Suprapubic skin (tissue), 4 donors: ENCODE measurements at regions not wholly inside any gene's neighbourhood (a gene's known extent, or its start where the extent isn't known, plus 50 kb on each side); places are given as distances from the start of the nearest gene placed in this dataset.
"Not testable (repeated sequence)": the region's sequence is repeated elsewhere in the genome, so short reads cannot be mapped to it uniquely, and the experiment has no call there.

ENCODE experiments used
- DNase-seq, 2 donors: peaks; one replicate each; pipeline ENCODE4 v3.0.0-alpha.2; 2019; ENCODE audit warnings: low spot score in 2 of 2
- H3K27ac ChIP-seq: fragments of 200-600 bp; sonication (generic); one replicate; pipeline ENCODE4 v1.5.1; 2019
- H3K27me3 ChIP-seq: fragments of 200-600 bp; sonication (generic); one replicate; pipeline ENCODE4 v1.5.1; 2019
- H3K36me3 ChIP-seq: fragments of 200-600 bp; sonication (generic); one replicate; pipeline ENCODE4 v1.5.1; 2019
- H3K4me1 ChIP-seq: fragments of 200-600 bp; sonication (generic); one replicate; pipeline ENCODE4 v1.5.1; 2019
- H3K4me3 ChIP-seq: fragments of 200-600 bp; sonication (generic); one replicate; pipeline ENCODE4 v1.5.1; 2019; ENCODE audit warnings: mild to moderate bottlenecking
- H3K9me3 ChIP-seq: fragments of 200-600 bp; sonication (generic); one replicate; pipeline ENCODE4 v1.5.1; 2019
- CTCF ChIP-seq, 2 donors: fragments of 200-600 bp in 1 of 2; fragments of 450-650 bp in 1 of 2; sonication (generic) in 1 of 2; IDR thresholded peaks; one replicate each; pipeline ENCODE4 v1.5.1; 2016 to 2019; ENCODE audit warnings: antibody characterized with exemption in 2 of 2, mild to moderate bottlenecking in 1 of 2, moderate library complexity in 1 of 2
- EP300 ChIP-seq: sonication (generic); formaldehyde crosslinking; IDR thresholded peaks from one replicate; pipeline ENCODE4 v1.6.1; 2017; ENCODE audit warnings: antibody characterized with exemption
- POLR2A ChIP-seq, 2 donors: fragments of 450-650 bp; IDR thresholded peaks; one replicate each; pipeline ENCODE4 v1.6.1; 2017; ENCODE audit warnings: antibody characterized with exemption in 2 of 2, mild to moderate bottlenecking in 2 of 2, moderate library complexity in 2 of 2
- POLR2AphosphoS5 ChIP-seq, 3 donors: sonication (generic); formaldehyde crosslinking; IDR thresholded peaks; one replicate each; pipeline ENCODE4 v1.6.1; 2017; ENCODE audit warnings: antibody characterized with exemption in 3 of 3
- WGBS: methylation state at CpG from one replicate; pipeline ENCODE4 v1.1.5; 2018; 5-methylcytosine and 5-hydroxymethylcytosine counted together

- H3K9me3 ChIP-seq = no peaks in the 10 kb centered on the region
- no peaks in the 10 kb centered on the region for H3K27me3 ChIP-seq
- H3K36me3 ChIP-seq = no peaks in the 10 kb centered on the region
- DNase-seq = no peak
- H3K27ac ChIP-seq = no peak overlapping the region
- TF ChIP-seq CTCF (IDR thresholded peaks at IDR 0.05) = no peak
- no peak for TF ChIP-seq POLR2A (IDR thresholded peaks at IDR 0.05)
- TF ChIP-seq POLR2AphosphoS5 (IDR thresholded peaks at IDR 0.05) = no peak
- no peak for TF ChIP-seq EP300
- H3K4me3 ChIP-seq = no peak overlapping the region
- WGBS = 91% methylated on average over 12 of the region's 13 CpGs
- peaks cover 4% of the 10 kb centered on the region for H3K4me1 ChIP-seq
Observed at GRCh38 chr3:127085576-127085975, 102.7 kb downstream of the PLXNA1 start.

- H3K36me3 ChIP-seq, DNase-seq, H3K9me3 ChIP-seq, H3K4me1 ChIP-seq, H3K4me3 ChIP-seq, H3K27me3 ChIP-seq, H3K27ac ChIP-seq: not testable (repeated sequence)
- 89% methylated on average over 13 of the region's 13 CpGs for WGBS
Observed at GRCh38 chr3:127086591-127086990, 103.7 kb downstream of the PLXNA1 start.

GRCh38 chr3:127087441-127087840 lies 104.5 kb downstream of the PLXNA1 start:
- Histone ChIP-seq H3K27me3 (no peaks in the 10 kb centered on the region), H3K9me3 (no peaks in the 10 kb centered on the region), H3K27ac (no peak overlapping the region), H3K4me1 (peaks cover 4% of the 10 kb centered on the region), H3K4me3 (no peak overlapping the region), H3K36me3 (no peaks in the 10 kb centered on the region)
- 97% methylated on average over 6 of the region's 9 CpGs for WGBS
- no peak for TF ChIP-seq POLR2AphosphoS5 (IDR thresholded peaks at IDR 0.05)
- DNase-seq = no peak

- Histone ChIP-seq H3K4me3 (no peak overlapping the region), H3K4me1 (peaks cover 4% of the 10 kb centered on the region), H3K9me3 (no peaks in the 10 kb centered on the region), H3K27ac (no peak overlapping the region), H3K36me3 (no peaks in the 10 kb centered on the region), H3K27me3 (no peaks in the 10 kb centered on the region)
- no peak for DNase-seq
- WGBS = 86% methylated on average over 17 of the region's 20 CpGs
- TF ChIP-seq CTCF (IDR thresholded peaks at IDR 0.05) (no peak), POLR2AphosphoS5 (IDR thresholded peaks at IDR 0.05) (no peak), POLR2A (IDR thresholded peaks at IDR 0.05) (no peak), EP300 (no peak)
Observed at GRCh38 chr3:127088511-127089351, 104.2 kb upstream of the PRR23E start.

GRCh38 chr3:127089486-127090145 lies 103.3 kb upstream of the PRR23E start:
- WGBS = 81% methylated on average over 7 of the region's 7 CpGs
- H3K27ac ChIP-seq = no peak overlapping the region
- no peak overlapping the region for H3K4me3 ChIP-seq
- H3K27me3 ChIP-seq = no peaks in the 10 kb centered on the region
- TF ChIP-seq CTCF (IDR thresholded peaks at IDR 0.05) = no peak
- TF ChIP-seq POLR2AphosphoS5 (IDR thresholded peaks at IDR 0.05) = no peak
- no peak for TF ChIP-seq EP300
- TF ChIP-seq POLR2A (IDR thresholded peaks at IDR 0.05) = no peak
- H3K9me3 ChIP-seq = no peaks in the 10 kb centered on the region
- H3K4me1 ChIP-seq = peaks cover 4% of the 10 kb centered on the region
- no peaks in the 10 kb centered on the region for H3K36me3 ChIP-seq
- DNase-seq = no peak

GRCh38 chr3:127090218-127091160 lies 102.4 kb upstream of the PRR23E start:
- Histone ChIP-seq H3K27ac (no peak overlapping the region), H3K27me3 (no peaks in the 10 kb centered on the region), H3K4me1 (peaks cover 4% of the 10 kb centered on the region), H3K36me3 (no peaks in the 10 kb centered on the region), H3K9me3 (no peaks in the 10 kb centered on the region), H3K4me3 (no peak overlapping the region)
- TF ChIP-seq POLR2A (IDR thresholded peaks at IDR 0.05) (no peak), CTCF (IDR thresholded peaks at IDR 0.05) (no peak), EP300 (no peak), POLR2AphosphoS5 (IDR thresholded peaks at IDR 0.05) (no peak)
- WGBS = 87% methylated on average over 13 of the region's 14 CpGs
- no peak for DNase-seq
